Gastrocnemius medialis (tissue), 4 donors: ENCODE measurements at regions not wholly inside any gene's neighbourhood (a gene's known extent, or its start where the extent isn't known, plus 50 kb on each side); places are given as distances from the start of the nearest gene placed in this dataset.

ENCODE experiments used
- ATAC-seq, 2 donors: fragments of 150-250 bp; one replicate each; pipeline ENCODE4 v1.9.1; 2016
- DNase-seq, 2 donors: peaks; one replicate each; pipeline ENCODE4 v3.0.0-alpha.2; 2019
- H3K27ac ChIP-seq, 4 donors: fragments of 200-600 bp; sonication (generic); 1 replicate in 1 of 4; 2 replicates in 3 of 4; pipeline ENCODE4 v1.5.1; 2016 to 2018; ENCODE audit warnings: mild to moderate bottlenecking in 2 of 4, moderate library complexity in 1 of 4
- H3K27me3 ChIP-seq, 3 donors: fragments of 200-600 bp; sonication (generic) in 2 of 3; 1 replicate in 1 of 3; 2 replicates in 2 of 3; pipeline versions ENCODE4 v1.5.1 to v1.6.0; 2016 to 2019; ENCODE audit warnings: mild to moderate bottlenecking in 1 of 3, moderate library complexity in 1 of 3
- H3K36me3 ChIP-seq, 2 donors: fragments of 200-600 bp; sonication (generic) in 1 of 2; one replicate each; pipeline ENCODE4 v1.5.1; 2017 to 2018
- H3K4me1 ChIP-seq, 2 donors: fragments of 200-600 bp; sonication (generic) in 1 of 2; one replicate each; pipeline ENCODE4 v1.5.1; 2016 to 2017; ENCODE audit warnings: mild to moderate bottlenecking in 2 of 2
- H3K4me3 ChIP-seq, 4 donors: fragments of 200-600 bp; sonication (generic) in 3 of 4; 1 replicate in 1 of 4; 2 replicates in 3 of 4; pipeline ENCODE4 v1.5.1; 2016 to 2019; ENCODE audit warnings: mild to moderate bottlenecking in 2 of 4
- H3K9me3 ChIP-seq, 3 donors: fragments of 200-600 bp; sonication (generic) in 2 of 3; 1 replicate in 1 of 3; 2 replicates in 2 of 3; pipeline ENCODE4 v1.5.1; 2016 to 2019
- POLR2A ChIP-seq, 2 donors: fragments of 450-650 bp; IDR thresholded peaks; one replicate each; pipeline ENCODE4 v1.6.1; 2017; ENCODE audit warnings: antibody characterized with exemption in 2 of 2, mild to moderate bottlenecking in 2 of 2, moderate library complexity in 2 of 2
- in situ Hi-C, 4 donors: fragments of 200-750 bp; cut with MboI; loops; one replicate each; pipeline versions ENCODE4 v1.15.0 to v1.8.0; 2017; ENCODE audit warnings: low sequenced_read_pairs in 4 of 4
- intact Hi-C: fragments of 100-400 bp; cut with DNase I; formaldehyde crosslinking; loops from one replicate; pipeline ENCODE4 v1.15.1; 2023; ENCODE audit warnings: low total_unique reads
- TF ChIP-seq, protein P1 (sequence below), 5 experiments: fragments of 450-650 bp in 3 of 5; fragments of 200-600 bp in 2 of 5; sonication (generic) in 2 of 5; IDR thresholded peaks in 4 of 5; conservative IDR thresholded peaks in 1 of 5; 1 replicate in 4 of 5; 2 replicates in 1 of 5; pipeline ENCODE4 v1.5.1; 2016 to 2019; ENCODE audit warnings: antibody characterized with exemption in 5 of 5, mild to moderate bottlenecking in 3 of 5, moderate library complexity in 3 of 5

GRCh38 chr2:11940799-11941198 is 194.4 kb downstream of the LPIN1 start:
- Histone ChIP-seq H3K9me3 (no peaks in the 10 kb centered on the region), H3K27ac (no peak overlapping the region), H3K4me3 (no peak overlapping the region), H3K27me3 (no peaks in the 10 kb centered on the region), H3K36me3 (no peaks in the 10 kb centered on the region), H3K4me1 (no peaks in the 10 kb centered on the region)
- ATAC-seq (no peak), DNase-seq (no peak)
- in situ Hi-C loops = no loop called here
- TF ChIP-seq, protein P1, sequence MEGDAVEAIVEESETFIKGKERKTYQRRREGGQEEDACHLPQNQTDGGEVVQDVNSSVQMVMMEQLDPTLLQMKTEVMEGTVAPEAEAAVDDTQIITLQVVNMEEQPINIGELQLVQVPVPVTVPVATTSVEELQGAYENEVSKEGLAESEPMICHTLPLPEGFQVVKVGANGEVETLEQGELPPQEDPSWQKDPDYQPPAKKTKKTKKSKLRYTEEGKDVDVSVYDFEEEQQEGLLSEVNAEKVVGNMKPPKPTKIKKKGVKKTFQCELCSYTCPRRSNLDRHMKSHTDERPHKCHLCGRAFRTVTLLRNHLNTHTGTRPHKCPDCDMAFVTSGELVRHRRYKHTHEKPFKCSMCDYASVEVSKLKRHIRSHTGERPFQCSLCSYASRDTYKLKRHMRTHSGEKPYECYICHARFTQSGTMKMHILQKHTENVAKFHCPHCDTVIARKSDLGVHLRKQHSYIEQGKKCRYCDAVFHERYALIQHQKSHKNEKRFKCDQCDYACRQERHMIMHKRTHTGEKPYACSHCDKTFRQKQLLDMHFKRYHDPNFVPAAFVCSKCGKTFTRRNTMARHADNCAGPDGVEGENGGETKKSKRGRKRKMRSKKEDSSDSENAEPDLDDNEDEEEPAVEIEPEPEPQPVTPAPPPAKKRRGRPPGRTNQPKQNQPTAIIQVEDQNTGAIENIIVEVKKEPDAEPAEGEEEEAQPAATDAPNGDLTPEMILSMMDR (IDR thresholded peaks at IDR 0.05 in 4 of 5, conservative IDR thresholded peaks at IDR 0.05 in 1 of 5) = no peak
- no peak for TF ChIP-seq POLR2A (IDR thresholded peaks at IDR 0.05)
- intact Hi-C loops = no loop called here

- in situ Hi-C loops (no loop called here), intact Hi-C loops (no loop called here)
- Histone ChIP-seq H3K27ac (no peak overlapping the region), H3K27me3 (no peaks in the 10 kb centered on the region), H3K9me3 (no peaks in the 10 kb centered on the region), H3K4me1 (no peaks in the 10 kb centered on the region), H3K36me3 (no peaks in the 10 kb centered on the region), H3K4me3 (no peak overlapping the region)
- no peak for ATAC-seq
- TF ChIP-seq, protein P1 (IDR thresholded peaks at IDR 0.05 in 4 of 5, conservative IDR thresholded peaks at IDR 0.05 in 1 of 5) = no peak
- TF ChIP-seq POLR2A (IDR thresholded peaks at IDR 0.05) = no peak
- no peak for DNase-seq
These were observed 195.1 kb downstream of the LPIN1 start for GRCh38 chr2:11941201-11942177.

- in situ Hi-C loops = no loop called here
- no peak for TF ChIP-seq POLR2A (IDR thresholded peaks at IDR 0.05)
- TF ChIP-seq, protein P1 (IDR thresholded peaks at IDR 0.05 in 4 of 5, conservative IDR thresholded peaks at IDR 0.05 in 1 of 5) = no peak
- H3K36me3 ChIP-seq = no peaks in the 10 kb centered on the region
These were observed 195.7 kb downstream of the LPIN1 start for GRCh38 chr2:11942178-11942569.

DNA sequence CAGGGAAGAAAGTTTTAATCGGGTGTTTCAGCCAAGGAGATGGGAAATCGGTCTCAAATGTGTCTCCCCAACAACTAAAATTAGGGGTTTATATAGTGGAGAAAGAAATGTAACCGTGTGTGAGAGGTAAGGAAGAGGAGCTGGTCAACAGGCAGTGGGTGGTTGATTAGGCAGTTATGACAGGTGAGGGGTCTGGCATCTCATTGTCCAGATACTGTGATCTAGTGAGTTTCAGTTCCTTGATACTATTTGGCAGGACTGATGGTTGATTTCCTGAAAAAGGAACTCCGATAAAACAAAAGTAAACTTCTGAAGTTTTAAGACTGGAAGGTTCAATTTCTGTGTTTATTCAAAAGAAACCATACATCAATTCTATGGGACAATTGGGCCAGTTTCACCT is 197.9 kb downstream of the LPIN1 start:
- H3K4me3 ChIP-seq = no peak overlapping the region
- TF ChIP-seq POLR2A (IDR thresholded peaks at IDR 0.05) = no peak
- TF ChIP-seq, protein P1 (IDR thresholded peaks at IDR 0.05 in 4 of 5, conservative IDR thresholded peaks at IDR 0.05 in 1 of 5) = no peak
- no peaks in the 10 kb centered on the region for H3K4me1 ChIP-seq
- H3K27ac ChIP-seq = no peak overlapping the region
- H3K36me3 ChIP-seq = no peaks in the 10 kb centered on the region
- H3K27me3 ChIP-seq = no peaks in the 10 kb centered on the region
- DNase-seq (no peak), ATAC-seq (no peak)
- intact Hi-C loops (no loop called here), in situ Hi-C loops (no loop called here)
- no peaks in the 10 kb centered on the region for H3K9me3 ChIP-seq

More at GRCh38 chr2:11942178-11942569, 195.7 kb downstream of the LPIN1 start:
- no peaks in the 10 kb centered on the region for H3K9me3 ChIP-seq
- no peaks in the 10 kb centered on the region for H3K4me1 ChIP-seq
- DNase-seq (no peak), ATAC-seq (no peak)
- no peaks in the 10 kb centered on the region for H3K27me3 ChIP-seq
- no peak overlapping the region for H3K4me3 ChIP-seq
- intact Hi-C loops = no loop called here
- no peak overlapping the region for H3K27ac ChIP-seq
